Kidney (tissue), 13 donors: ENCODE measurements at regions not wholly inside any gene's neighbourhood (a gene's known extent, or its start where the extent isn't known, plus 50 kb on each side); places are given as distances from the start of the nearest gene placed in this dataset.

ENCODE experiments used
- DNase-seq, 5 donors: peaks; one replicate each; pipeline ENCODE4 v3.0.0-alpha.2; 2013 to 2020
- FAIRE-seq: peaks from 2 replicates; lab custom pipeline; 2012; peaks lifted over from hg19 to GRCh38; lab: Jason Lieb, UNC
- H3K27ac ChIP-seq, 2 donors: one replicate each; pipeline ENCODE4 v1.7.0; 2013; ENCODE audit warnings: low read depth in 2 of 2, low read length in 2 of 2, inconsistent platforms in 1 of 2
- H3K27me3 ChIP-seq: one replicate; pipeline ENCODE4 v1.7.1; 2013; ENCODE audit warnings: low read length, inconsistent platforms; ENCODE audit not compliant: control insufficient read depth, insufficient read depth
- H3K36me3 ChIP-seq, 3 donors: one replicate each; pipeline versions ENCODE4 v1.7.0 to v1.7.1; 2013; ENCODE audit warnings: low read length in 3 of 3, control low read depth in 1 of 3, inconsistent platforms in 1 of 3; ENCODE audit not compliant: insufficient read depth in 3 of 3, control insufficient read depth in 2 of 3
- H3K4me1 ChIP-seq, 3 donors: one replicate each; pipeline versions ENCODE4 v1.7.0 to v1.7.1; 2013; ENCODE audit warnings: low read length in 3 of 3, inconsistent platforms in 1 of 3, low read depth in 1 of 3; ENCODE audit not compliant: control insufficient read depth in 2 of 3, insufficient read depth in 2 of 3
- H3K4me3 ChIP-seq, 3 donors: one replicate each; pipeline versions ENCODE4 v1.7.0 to v1.8.1; 2013; ENCODE audit warnings: low read length in 3 of 3, control low read depth in 1 of 3, inconsistent platforms in 1 of 3
- H3K9ac ChIP-seq, 3 donors: one replicate each; pipeline versions ENCODE4 v1.7.0 to v1.7.1; 2013; ENCODE audit warnings: low read length in 3 of 3, control low read depth in 1 of 3, inconsistent platforms in 1 of 3
- H3K9me3 ChIP-seq, 3 donors: one replicate each; pipeline versions ENCODE4 v1.7.0 to v1.7.1; 2013; ENCODE audit warnings: low read length in 3 of 3, control low read depth in 1 of 3, inconsistent platforms in 1 of 3; ENCODE audit not compliant: control insufficient read depth in 2 of 3, insufficient read depth in 1 of 3
- intact Hi-C: fragments of 100-400 bp; cut with DNase I; formaldehyde crosslinking; loops from one replicate; pipeline ENCODE4 v1.11.1; 2022
- TF ChIP-seq, protein P1 (sequence below): IDR thresholded peaks from 3 replicates; pipeline ENCODE4 v1.5.1; 2012; ENCODE audit warnings: mild to moderate bottlenecking, moderate library complexity, borderline replicate concordance; ENCODE audit not compliant: insufficient read depth; ENCODE audit errors: extremely low read depth
- donor health status: control.
- donor health status: control.
- donor health status: control.
- donor health status: control.
- donor health status: control.
- donor health status: DM: yes; HTN: yes; CAD: no.
- donor health status: Normal renal cell carcinoma (clear cell type).

DNA sequence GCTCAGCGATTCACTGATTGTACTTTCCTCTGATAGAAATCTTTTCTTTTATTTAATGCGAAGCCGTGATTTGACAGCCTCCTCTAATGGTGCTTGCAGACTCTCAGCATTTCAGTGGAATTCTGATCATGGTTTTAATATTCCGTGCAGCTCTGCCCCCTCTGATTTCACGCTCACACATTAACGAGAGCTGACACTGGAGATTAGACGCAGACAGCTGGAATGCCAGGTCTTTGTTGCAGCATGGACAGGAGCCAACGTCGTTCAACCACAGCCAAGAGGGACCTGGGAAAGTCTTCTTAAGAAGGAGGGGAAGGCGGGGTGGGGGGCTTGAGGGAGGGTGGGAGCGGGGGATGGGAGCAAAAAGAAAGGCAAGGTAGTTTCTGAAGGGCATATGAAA, 186.4 kb downstream of the BLID start:
- FAIRE-seq (no peak), DNase-seq (peak in 4 of 5 donors; percentile 64 to 89 (median 78))
- no peaks in the 10 kb centered on the region for H3K9me3 ChIP-seq
- H3K4me3 ChIP-seq, result peak overlapping the region; percentile 50 to 56 (median 53)
- intact Hi-C loops, result no loop called here
- TF ChIP-seq, protein P1, sequence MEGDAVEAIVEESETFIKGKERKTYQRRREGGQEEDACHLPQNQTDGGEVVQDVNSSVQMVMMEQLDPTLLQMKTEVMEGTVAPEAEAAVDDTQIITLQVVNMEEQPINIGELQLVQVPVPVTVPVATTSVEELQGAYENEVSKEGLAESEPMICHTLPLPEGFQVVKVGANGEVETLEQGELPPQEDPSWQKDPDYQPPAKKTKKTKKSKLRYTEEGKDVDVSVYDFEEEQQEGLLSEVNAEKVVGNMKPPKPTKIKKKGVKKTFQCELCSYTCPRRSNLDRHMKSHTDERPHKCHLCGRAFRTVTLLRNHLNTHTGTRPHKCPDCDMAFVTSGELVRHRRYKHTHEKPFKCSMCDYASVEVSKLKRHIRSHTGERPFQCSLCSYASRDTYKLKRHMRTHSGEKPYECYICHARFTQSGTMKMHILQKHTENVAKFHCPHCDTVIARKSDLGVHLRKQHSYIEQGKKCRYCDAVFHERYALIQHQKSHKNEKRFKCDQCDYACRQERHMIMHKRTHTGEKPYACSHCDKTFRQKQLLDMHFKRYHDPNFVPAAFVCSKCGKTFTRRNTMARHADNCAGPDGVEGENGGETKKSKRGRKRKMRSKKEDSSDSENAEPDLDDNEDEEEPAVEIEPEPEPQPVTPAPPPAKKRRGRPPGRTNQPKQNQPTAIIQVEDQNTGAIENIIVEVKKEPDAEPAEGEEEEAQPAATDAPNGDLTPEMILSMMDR, result no peak
- H3K27me3 ChIP-seq, result no peaks in the 10 kb centered on the region
- peak overlapping the region in 1 of 3 donors; percentile 30 for H3K9ac ChIP-seq
- H3K36me3 ChIP-seq, result no peaks in the 10 kb centered on the region
- H3K27ac ChIP-seq, result no peak overlapping the region
- H3K4me1 ChIP-seq, result peaks cover 0 to 6% (median 4%) of the 10 kb centered on the region in 3 donors

DNA sequence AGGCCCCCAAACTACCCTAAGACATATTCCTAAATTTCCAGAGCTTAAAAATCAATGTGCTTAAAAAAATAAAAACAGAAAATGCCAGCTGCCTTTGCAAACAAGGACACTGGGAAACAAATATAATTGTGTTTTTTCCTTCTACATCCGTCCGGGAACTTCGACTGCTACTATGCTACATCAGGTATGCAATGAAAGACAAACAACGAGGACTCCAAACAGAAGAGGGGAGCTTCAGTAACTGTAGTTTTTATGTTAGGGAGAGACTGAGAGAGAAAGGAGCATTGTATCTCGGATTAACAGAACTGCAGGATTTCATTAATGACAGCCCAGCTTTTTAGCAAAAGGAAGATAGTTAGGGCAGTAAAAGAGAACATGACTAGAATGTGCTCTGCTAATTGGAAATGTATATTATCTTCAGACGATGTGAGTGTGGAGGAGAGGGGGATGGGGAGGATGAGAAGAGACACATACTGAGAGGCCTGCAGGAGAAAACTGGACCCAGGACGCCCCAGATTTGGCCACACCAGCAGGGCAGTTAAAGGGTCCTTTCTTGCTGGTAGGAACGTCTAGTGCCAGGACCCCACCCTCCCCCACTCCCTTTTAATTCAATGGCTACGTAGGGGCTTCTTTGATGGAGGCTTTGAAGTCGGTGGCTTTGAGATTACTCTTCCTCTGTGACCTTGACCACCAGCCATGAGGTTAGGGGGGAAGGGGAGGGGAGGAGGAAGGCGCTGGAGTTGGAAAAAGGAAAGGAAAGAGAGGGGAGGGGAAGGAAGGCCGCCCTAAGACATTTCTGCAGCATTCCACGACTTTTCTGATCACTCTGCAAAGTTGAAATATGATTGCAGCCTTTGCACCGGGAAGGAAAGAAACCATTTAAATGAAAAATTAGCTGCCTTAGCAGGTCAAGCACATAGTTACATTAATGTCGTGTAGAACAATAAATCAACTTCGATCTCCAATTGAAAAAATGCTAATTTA, 187.1 kb downstream of the BLID start:
- H3K27ac ChIP-seq, result no peak overlapping the region
- DNase-seq (peak in 4 of 5 donors; percentile 61 to 83 (median 69)), FAIRE-seq (no peak)
- no peaks in the 10 kb centered on the region for H3K36me3 ChIP-seq
- H3K9ac ChIP-seq, result peak overlapping the region in 1 of 3 donors; percentile 30
- H3K9me3 ChIP-seq, result no peaks in the 10 kb centered on the region
- intact Hi-C loops, result no loop called here
- TF ChIP-seq, protein P1, result no peak
- peaks cover 0 to 6% (median 4%) of the 10 kb centered on the region in 3 donors for H3K4me1 ChIP-seq
- H3K27me3 ChIP-seq, result no peaks in the 10 kb centered on the region
- peak overlapping the region; percentile 38 to 50 (median 50) for H3K4me3 ChIP-seq

DNA sequence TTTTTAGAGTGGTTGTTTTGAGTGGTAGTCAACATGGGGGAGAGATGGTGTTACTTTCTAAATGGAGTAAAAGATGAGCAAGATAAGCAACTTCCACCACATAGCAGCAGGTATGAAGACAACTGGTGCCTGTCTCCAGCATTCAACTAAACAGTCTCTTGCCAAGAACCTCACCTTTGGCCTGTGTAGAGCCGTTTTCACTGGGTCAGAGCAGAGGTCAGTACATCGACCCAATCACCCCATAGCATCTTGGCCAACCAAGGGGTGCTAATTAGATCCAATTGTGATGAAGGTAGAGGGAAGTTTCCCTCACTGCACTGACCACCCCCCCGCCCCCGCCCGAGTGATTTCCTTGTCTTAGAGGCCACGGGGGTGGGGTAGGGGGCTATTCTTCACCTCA, 188.2 kb downstream of the BLID start:
- TF ChIP-seq, protein P1, result no peak
- H3K9ac ChIP-seq, result no peak overlapping the region
- H3K4me1 ChIP-seq, result peaks cover 0 to 6% (median 4%) of the 10 kb centered on the region in 3 donors
- H3K27ac ChIP-seq, result no peak overlapping the region
- intact Hi-C loops, result no loop called here
- H3K36me3 ChIP-seq, result no peaks in the 10 kb centered on the region
- DNase-seq (no peak), FAIRE-seq (no peak)
- no peak overlapping the region for H3K4me3 ChIP-seq
- H3K27me3 ChIP-seq, result no peaks in the 10 kb centered on the region
- H3K9me3 ChIP-seq, result no peaks in the 10 kb centered on the region
